ENCODE measurements at regions not wholly inside any gene's neighbourhood (a gene's known extent, or its start where the extent isn't known, plus 50 kb on each side); places are given as distances from the start of the nearest gene placed in this dataset.

- in situ Hi-C loops (cut with HindIII; ENCODE audit: low pct_unique_long_range_greater_than_20kb, low sequenced_read_pairs) = loop anchor here (25.0 kb wide), 1 partner anchor 240 kb away; no protein-coding TSS in a partner anchor
- peak; percentile 89 for DNase-seq (ENCODE audit: low read depth, low spot score)
Observed at GRCh38 chr17:77772461-77772897, 186.0 kb upstream of the TNRC6C start.

- in situ Hi-C loops (cut with HindIII; ENCODE audit: low pct_unique_long_range_greater_than_20kb, low sequenced_read_pairs) = loop anchor here (25.0 kb wide), 1 partner anchor 239 kb away; no protein-coding TSS in a partner anchor
Observed at GRCh38 chr17:77772899-77773358, 185.6 kb upstream of the TNRC6C start.

GRCh38 chr17:77774182-77774581 is 184.3 kb upstream of the TNRC6C start:
- in situ Hi-C loops (cut with HindIII; ENCODE audit: low pct_unique_long_range_greater_than_20kb, low sequenced_read_pairs) = loop anchor here (25.0 kb wide), 1 partner anchor 238 kb away; no protein-coding TSS in a partner anchor
- DNase-seq (ENCODE audit: low read depth, low spot score) = no peak

More at GRCh38 chr17:77772899-77773358, 185.6 kb upstream of the TNRC6C start:
- no peak for DNase-seq (ENCODE audit: low read depth, low spot score)

GRCh38 chr17:77778636-77779489 is 179.6 kb upstream of the TNRC6C start:
- DNase-seq (ENCODE audit: low read depth, low spot score) = peak; percentile 32
- in situ Hi-C loops (cut with HindIII; ENCODE audit: low pct_unique_long_range_greater_than_20kb, low sequenced_read_pairs) = no loop called here

- DNase-seq (ENCODE audit: low read depth, low spot score) = no peak
- in situ Hi-C loops (cut with HindIII; ENCODE audit: low pct_unique_long_range_greater_than_20kb, low sequenced_read_pairs) = no loop called here
Observed at GRCh38 chr17:77779711-77780539, 178.6 kb upstream of the TNRC6C start.

- in situ Hi-C loops (cut with HindIII; ENCODE audit: low pct_unique_long_range_greater_than_20kb, low sequenced_read_pairs) = no loop called here
- DNase-seq (ENCODE audit: low read depth, low spot score) = no peak
Observed at GRCh38 chr17:77781536-77781935, 177.0 kb upstream of the TNRC6C start.

- no peak for DNase-seq (ENCODE audit: low read depth, low spot score)
- in situ Hi-C loops (cut with HindIII; ENCODE audit: low pct_unique_long_range_greater_than_20kb, low sequenced_read_pairs) = no loop called here
Observed at GRCh38 chr17:77782201-77782600, 176.3 kb upstream of the TNRC6C start.

- no peak for DNase-seq (ENCODE audit: low read depth, low spot score)
- in situ Hi-C loops (cut with HindIII; ENCODE audit: low pct_unique_long_range_greater_than_20kb, low sequenced_read_pairs) = no loop called here
Observed at GRCh38 chr17:77782611-77783010, 175.9 kb upstream of the TNRC6C start.

- DNase-seq (ENCODE audit: low read depth, low spot score) = no peak
- in situ Hi-C loops (cut with HindIII; ENCODE audit: low pct_unique_long_range_greater_than_20kb, low sequenced_read_pairs) = no loop called here
Observed at GRCh38 chr17:77783991-77784820, 174.3 kb upstream of the TNRC6C start.

GRCh38 chr17:77785312-77785905 is 173.1 kb upstream of the TNRC6C start:
- no peak for DNase-seq (ENCODE audit: low read depth, low spot score)
- in situ Hi-C loops (cut with HindIII; ENCODE audit: low pct_unique_long_range_greater_than_20kb, low sequenced_read_pairs) = no loop called here

GRCh38 chr17:77786090-77786489 is 172.4 kb upstream of the TNRC6C start:
- in situ Hi-C loops (cut with HindIII; ENCODE audit: low pct_unique_long_range_greater_than_20kb, low sequenced_read_pairs) = no loop called here
- no peak for DNase-seq (ENCODE audit: low read depth, low spot score)

- in situ Hi-C loops (cut with HindIII; ENCODE audit: low pct_unique_long_range_greater_than_20kb, low sequenced_read_pairs) = no loop called here
- DNase-seq (ENCODE audit: low read depth, low spot score) = no peak
Observed at GRCh38 chr17:77786740-77787505, 171.6 kb upstream of the TNRC6C start.

GRCh38 chr17:77790143-77790829 is 168.2 kb upstream of the TNRC6C start:
- no peak for DNase-seq (ENCODE audit: low read depth, low spot score)
- in situ Hi-C loops (cut with HindIII; ENCODE audit: low pct_unique_long_range_greater_than_20kb, low sequenced_read_pairs) = no loop called here

- DNase-seq (ENCODE audit: low read depth, low spot score) = no peak
- in situ Hi-C loops (cut with HindIII; ENCODE audit: low pct_unique_long_range_greater_than_20kb, low sequenced_read_pairs) = no loop called here
Observed at GRCh38 chr17:77792626-77793025, 165.9 kb upstream of the TNRC6C start.

- in situ Hi-C loops (cut with HindIII; ENCODE audit: low pct_unique_long_range_greater_than_20kb, low sequenced_read_pairs) = no loop called here
- DNase-seq (ENCODE audit: low read depth, low spot score) = no peak
Observed at GRCh38 chr17:77793146-77793970, 165.1 kb upstream of the TNRC6C start.
